SIG-M5 (cell line): ENCODE measurements at regions not wholly inside any gene's neighbourhood (a gene's known extent, or its start where the extent isn't known, plus 50 kb on each side); places are given as distances from the start of the nearest gene placed in this dataset.

ENCODE experiments used
- DNase-seq: peaks from one replicate; lab custom pipeline; 2025; lab: John Stamatoyannopoulos, UW

DNA sequence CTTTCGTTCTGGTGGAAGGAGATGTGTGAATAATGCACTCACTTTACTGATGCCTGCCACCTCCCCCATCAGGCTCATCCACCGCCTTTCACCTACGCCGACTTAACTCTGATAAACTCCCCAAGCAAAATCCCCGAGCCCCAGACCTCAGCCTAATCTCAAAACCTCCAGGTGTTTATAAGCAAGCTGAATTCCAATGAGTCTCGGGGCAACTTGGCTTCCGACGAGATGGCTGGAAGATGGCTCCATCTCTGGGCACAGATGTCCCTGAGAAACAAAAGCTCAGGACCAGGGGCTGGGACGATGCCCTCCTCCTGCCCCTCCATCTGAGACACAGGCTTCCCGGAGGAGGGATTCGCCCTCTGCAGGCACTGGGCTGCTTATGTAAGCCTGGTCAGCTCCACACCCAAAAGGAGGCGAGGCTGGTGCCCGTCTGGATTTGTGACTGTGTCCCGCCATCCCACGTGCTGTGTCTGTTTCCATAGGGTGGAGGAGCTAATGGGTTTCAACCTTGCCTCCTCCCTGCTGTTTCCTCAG, 386.4 kb upstream of the TNRC6C start:
- no peak for DNase-seq

DNA sequence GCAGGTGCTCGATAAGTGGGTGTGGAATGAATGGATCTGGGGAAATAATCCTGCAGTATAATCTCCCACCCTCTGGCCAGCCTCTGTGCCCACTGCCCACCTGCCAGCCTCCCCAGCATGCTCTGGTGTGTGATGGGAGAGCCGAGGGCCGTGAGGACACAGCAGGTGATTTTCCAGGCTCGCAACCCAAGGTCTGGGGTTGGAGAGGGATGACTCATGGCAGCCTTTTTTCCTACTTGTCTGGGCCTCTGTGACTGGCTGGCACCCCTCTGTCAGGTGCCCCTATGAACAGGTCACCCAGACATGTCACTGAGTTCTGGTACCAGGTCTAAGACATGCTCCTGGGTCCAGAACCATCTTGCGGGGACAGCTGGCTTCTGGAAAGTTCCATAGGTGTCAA, 385.7 kb upstream of the TNRC6C start:
- no peak for DNase-seq

DNA sequence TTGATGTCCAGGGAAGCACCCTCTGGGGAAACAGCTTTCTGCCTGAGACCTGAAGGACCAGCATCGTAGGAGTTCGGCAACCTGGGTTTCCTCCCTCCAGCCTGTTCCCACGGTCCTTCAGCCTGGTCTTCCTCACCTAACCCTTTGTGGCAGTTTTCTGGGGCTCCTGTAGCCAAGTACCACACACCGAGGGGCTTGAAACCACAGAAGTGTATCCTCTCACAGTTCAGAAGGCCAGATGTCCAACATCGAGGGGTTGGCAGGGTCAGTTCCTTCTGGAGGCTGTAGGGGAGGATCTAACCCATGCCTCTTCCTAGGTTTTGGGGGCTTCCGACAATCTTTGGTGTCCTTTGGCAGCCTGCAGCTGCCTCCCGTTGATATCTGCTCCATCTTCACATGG, 381.0 kb upstream of the TNRC6C start:
- no peak for DNase-seq

GRCh38 chr17:77579131-77579530, 379.4 kb upstream of the TNRC6C start:
- no peak for DNase-seq

DNA sequence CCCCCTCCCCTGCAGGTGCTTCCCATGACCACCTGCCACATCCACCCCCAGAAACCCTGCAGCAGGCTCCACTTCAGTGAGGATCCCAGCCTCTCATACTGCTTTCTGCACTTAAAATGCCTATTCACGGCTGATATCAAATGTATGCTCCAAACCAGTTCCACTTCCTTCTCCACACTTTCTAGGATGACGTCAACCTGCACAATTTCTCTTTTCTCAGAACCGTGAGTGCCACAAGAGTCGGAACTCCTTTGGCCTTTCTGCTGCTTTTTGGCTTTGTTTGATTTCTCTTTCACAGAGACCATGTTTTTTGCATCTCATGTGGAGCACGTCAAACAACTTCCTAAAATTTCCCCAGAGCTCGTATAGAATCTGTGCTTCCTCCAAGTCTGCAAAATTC, 378.8 kb upstream of the TNRC6C start:
- DNase-seq = no peak

- DNase-seq = no peak
Measured at GRCh38 chr17:77580531-77581270, 377.8 kb upstream of the TNRC6C start.

- DNase-seq = no peak
Measured at GRCh38 chr17:77581480-77581879, 377.0 kb upstream of the TNRC6C start.

- no peak for DNase-seq
Measured at GRCh38 chr17:77585142-77585860, 373.2 kb upstream of the TNRC6C start.

DNA sequence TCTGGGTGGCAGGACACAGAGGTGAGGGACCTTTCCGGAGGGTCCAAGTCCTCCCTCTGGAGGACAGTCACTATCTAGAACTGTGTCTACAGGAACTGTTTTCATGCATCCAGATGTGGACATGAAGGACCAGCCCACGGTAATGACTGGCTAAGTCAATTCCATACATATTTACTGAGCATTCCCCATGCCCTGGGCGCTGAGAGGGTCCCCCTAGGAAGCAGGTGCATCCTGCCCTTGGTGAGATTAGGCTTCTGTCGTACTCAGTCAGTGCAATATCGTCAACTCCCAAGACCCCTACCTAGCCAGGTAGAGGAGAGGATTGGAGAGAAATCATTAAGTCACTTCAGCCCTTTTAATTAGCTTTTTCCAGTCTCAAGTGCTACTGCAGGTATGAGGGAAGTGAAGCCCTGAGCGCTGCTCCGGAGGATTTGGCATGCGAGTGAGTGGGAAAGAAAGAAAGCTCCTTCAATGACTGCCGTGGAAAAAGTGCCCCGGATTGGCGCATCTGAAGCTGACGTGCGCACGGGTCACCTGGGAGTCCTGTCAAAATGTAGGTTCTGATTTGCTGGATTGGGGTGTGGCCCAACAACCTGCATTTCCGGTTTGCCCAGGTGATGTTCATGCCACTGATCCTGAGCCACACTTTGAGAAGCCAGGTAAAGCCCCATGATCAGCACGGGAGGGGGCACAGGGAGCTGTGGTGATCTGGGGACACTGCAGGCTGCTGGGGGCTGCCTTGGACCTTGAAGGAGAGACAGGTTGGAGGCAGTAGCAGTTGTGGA, 367.4 kb upstream of the TNRC6C start:
- no peak for DNase-seq

- no peak for DNase-seq
Measured at GRCh38 chr17:77592106-77592865, 366.2 kb upstream of the TNRC6C start.

DNA sequence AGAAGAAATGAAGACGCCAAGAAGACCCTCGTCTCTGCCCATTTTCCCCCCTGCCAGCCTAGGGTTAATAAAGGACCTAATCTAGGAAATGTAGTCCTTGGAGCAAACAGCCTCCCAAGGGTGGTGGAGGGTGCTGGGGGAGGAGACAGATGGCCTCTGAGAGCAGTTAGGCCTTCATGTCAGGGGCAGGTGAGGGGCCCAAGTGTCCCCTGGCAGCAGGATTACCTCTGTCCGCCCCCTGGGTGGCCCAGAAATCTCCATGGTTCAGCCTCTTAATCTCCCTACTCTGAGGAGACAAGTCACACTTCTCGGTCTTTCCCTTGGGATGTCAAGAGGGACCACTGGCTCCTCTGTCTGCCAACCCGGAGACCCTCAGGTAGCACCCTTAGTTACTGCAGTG, 365.4 kb upstream of the TNRC6C start:
- DNase-seq = no peak

DNA sequence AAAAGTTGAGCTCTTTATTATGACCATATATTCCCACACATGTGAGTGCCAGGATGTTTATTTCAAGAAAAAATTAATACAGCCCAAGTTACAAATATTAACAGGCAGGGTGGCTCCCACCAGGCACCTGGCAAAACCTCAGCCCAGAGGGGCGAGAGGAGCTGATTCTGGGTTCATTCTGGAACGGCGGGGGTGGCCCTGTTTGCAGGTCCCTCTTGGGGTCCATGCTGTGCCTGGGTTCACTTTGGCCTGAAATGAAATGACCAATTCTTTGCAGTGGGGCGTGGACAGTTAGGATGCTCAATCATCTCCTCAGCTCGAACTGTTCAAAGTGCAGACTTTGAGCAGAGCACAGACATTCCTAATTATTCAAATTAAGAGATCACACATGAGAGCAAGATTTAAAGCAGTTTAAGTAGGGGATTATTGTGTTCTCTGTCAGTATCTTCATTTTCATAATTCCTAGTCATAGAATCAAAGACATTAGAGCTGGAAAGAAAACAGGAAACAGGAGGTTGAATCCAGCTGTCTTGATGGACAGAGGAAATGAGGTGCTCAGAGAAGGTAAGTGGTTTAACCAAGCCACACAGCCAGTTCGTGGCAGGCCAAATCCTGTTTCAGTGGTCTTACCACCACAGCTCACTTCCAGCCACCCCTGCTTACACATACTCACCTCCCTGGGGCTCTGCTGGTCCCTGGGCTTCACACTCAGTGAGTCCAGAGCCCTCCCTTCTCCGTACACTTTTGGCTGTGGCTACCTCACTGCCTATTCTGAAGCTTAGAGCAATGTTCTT, 363.9 kb upstream of the TNRC6C start:
- DNase-seq = no peak

DNA sequence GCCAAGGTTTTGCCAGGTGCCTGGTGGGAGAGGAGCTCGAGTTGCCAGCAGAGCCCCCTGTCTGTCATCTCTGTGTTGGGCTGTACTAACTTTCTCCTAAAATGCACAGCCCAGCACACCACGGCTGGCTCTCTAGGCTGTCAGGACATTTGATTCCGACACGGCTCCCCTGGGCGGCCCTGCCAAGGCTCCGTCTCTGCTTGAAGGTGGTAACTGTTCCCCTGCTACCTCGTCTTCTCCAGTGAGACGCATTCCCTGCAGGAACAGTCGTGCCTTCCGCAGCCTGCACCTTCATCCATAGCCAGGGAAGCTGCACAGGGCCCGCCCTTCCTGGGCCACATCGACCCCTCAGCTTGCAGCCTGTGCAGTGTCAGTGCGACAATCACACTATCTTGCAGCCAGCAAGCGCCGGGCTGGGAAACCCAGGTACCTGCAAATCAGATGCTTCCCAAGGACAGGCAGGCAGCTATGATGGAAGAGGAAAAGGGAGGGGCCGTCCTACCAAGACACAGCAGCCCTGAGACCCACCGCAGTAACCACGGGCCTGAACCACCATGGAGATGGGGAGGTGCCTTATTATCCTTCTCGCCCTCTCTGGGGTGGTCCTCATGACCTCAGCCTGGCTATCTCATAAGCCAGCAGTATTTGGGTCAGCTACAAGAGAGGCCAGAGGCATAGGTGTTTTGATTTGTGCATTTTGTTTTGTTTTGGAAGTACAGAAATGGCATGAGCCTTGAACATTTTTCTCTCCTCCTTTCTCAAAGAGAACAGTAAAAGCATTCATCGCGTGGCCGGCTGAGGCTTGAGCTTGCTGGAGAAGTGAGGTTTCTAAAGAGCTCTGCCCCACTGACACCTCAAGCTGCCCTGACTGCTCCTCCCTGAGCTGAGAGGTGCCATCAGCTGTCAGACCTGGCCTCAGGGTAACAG, 361.7 kb upstream of the TNRC6C start:
- DNase-seq = no peak

DNA sequence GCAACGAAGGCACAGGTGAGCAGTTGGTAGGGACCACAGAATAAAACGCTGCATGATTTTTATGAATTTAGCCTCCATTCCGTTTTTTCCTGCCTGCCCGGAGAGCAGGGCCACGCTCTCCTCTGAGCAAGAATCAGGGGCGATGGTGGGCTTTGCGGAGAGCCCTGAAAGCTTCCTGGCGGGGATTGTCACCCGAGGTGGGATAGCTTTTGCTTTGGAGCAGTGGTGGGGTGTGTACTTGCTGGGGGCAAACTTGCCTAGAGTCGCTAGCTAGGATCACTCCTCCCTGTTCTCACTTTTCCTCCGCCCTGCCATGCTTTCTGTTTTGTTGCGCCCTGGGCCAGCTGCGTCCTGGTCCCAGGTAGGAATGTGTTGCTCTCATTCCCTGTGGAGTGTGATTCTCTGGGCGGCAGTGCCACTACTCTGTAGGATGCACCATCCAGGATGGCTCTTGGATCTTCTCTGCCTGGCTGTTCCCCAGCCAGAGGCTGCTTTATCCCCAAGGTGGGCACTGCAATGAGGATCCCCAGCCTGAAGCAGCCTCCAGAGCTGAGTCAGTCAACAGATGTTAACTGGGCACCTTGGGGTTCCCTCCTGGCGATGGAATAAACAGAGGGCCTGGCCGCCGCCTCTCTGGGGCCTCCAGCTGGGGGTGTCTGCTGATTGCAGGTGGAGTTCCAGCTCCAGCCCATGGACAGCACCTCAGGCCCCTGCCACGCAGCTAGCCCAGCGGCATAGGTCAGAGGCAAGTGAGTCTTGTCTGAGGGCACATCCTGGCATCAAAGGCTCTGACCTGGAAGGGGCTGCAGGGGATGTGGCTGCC, 360.9 kb upstream of the TNRC6C start:
- DNase-seq = no peak

DNA sequence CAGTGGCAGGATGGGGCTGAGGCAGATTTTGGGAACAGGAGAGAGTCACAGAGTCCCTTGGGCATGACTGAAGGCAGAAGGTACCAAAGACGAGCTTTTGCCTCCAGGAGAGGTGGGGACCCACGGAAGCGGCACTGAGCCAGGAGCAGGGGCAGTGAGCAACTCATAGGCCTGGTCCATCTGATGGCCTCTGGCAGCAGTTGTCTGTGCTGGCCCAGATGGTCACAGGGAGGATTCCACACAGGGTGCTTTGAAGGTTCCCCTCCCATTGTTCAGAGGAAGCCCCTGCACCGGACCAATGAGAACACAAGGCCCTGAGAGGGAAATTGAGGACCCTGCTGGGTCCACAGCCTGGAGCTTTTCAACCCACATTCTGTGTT, 360.3 kb upstream of the TNRC6C start:
- DNase-seq = no peak

- no peak for DNase-seq
Measured at GRCh38 chr17:77599699-77600098, 358.8 kb upstream of the TNRC6C start.

DNA sequence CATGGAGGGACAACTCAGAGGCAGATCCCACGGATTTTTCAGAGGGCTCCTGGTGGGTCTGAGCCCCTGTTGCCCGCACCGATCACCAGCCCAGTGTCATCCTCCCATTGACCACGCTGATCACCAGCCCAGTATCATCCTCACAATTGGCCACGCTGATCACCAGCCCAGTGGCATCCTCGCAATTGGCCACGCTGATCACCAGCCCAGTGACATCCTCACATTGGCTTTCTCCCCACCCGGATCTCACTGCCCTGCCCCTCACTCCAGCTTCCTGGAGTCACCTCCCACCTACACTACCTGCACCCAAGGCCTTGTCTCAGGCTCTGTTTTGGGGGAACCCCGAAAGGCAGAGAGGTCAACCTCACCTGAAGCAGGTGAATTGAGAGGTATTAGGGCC, 358.2 kb upstream of the TNRC6C start:
- DNase-seq = no peak

- no peak for DNase-seq
Measured at GRCh38 chr17:77601054-77601979, 357.2 kb upstream of the TNRC6C start.
